ENCODE measurements at regions not wholly inside any gene's neighbourhood (a gene's known extent, or its start where the extent isn't known, plus 50 kb on each side); places are given as distances from the start of the nearest gene placed in this dataset.

DNA sequence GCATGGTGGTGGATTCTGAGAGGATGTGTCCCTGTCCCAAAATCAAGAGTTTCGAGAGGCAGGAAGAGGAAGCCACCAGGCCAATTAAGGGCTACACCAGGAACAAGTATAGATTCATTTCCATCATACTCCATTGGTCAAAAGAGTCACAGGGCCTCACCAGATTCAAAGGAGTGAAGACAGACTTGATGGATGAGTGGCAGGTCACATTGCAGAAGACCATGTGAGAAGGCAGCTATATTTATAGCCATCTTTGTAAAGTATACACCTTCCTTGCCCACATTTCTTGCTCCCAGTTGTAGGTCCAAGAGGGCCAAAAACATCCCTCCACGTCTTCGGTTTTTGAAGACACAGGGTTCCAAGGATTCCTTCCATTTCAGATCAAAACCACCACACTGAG is 406.0 kb downstream of the BCOR start:
- Histone ChIP-seq H3K9ac (ENCODE audit: low read depth, low read length) (no peak overlapping the region), H3K9me1 (ENCODE audit: insufficient read depth, low read length) (no peaks in the 10 kb centered on the region), H2BK120ac (ENCODE audit: low read depth, low read length) (no peak overlapping the region), H4K5ac (ENCODE audit: low read depth, low read length) (no peak overlapping the region), H3K4me2 (ENCODE audit: low read depth, low read length) (no peak overlapping the region), H3K4me3 (ENCODE audit: insufficient read depth, low read depth, low read length) (no peak overlapping the region), H3K4me1 (ENCODE audit: control insufficient read depth, insufficient read depth, low read length) (no peaks in the 10 kb centered on the region), H2BK5ac (ENCODE audit: low read depth, low read length, poor library complexity, severe bottlenecking) (no peak overlapping the region), H3K56ac (ENCODE audit: extremely low read depth, insufficient read depth, low read length) (no peak overlapping the region), H3K23ac (ENCODE audit: low read depth, low read length) (no peak overlapping the region), H2AFZ (replicated peaks; ENCODE audit: low read length, poor library complexity) (no peak overlapping the region), H3K79me1 (ENCODE audit: low read depth in 1 of 2, low read length in 2 of 2) (no peaks in the 10 kb centered on the region), H3K36me3 (ENCODE audit: control insufficient read depth, insufficient read depth, low read length) (no peaks in the 10 kb centered on the region), H4K8ac (ENCODE audit: low read depth in 2 of 2, low read length in 2 of 2) (no peak overlapping the region), H3K27ac (ENCODE audit: insufficient read depth, low read length) (no peak overlapping the region), H4K91ac (ENCODE audit: insufficient read depth, low read depth, low read length) (no peak overlapping the region), H2BK20ac (ENCODE audit: low read depth, low read length) (no peak overlapping the region), H3K4ac (ENCODE audit: low read depth, low read length) (no peak overlapping the region), H2BK15ac (ENCODE audit: low read depth, low read length) (no peak overlapping the region), H3K14ac (replicated peaks; ENCODE audit: low read depth, low read length) (no peak overlapping the region), H3K9me3 (ENCODE audit: control insufficient read depth, insufficient read depth, low read length) (peaks cover 5% of the 10 kb centered on the region; the same call in 1 of the 2 replicates), H2AK5ac (ENCODE audit: low read depth, low read length) (no peak overlapping the region), H3K18ac (ENCODE audit: low read depth, low read length) (no peak overlapping the region), H3K27me3 (ENCODE audit: control insufficient read depth, insufficient read depth, low read length) (peaks cover 33% of the 10 kb centered on the region), H2AK9ac (replicated peaks; ENCODE audit: low read depth, low read length, poor library complexity) (no peak overlapping the region), H4K20me1 (ENCODE audit: insufficient read depth, low read length) (no peaks in the 10 kb centered on the region)
- dilution Hi-C loops (cut with HindIII; ENCODE audit: low sequenced_read_pairs, unreplicated experiment) = no loop called here
- intact Hi-C loops (cut with micrococcal nuclease) = no loop called here
- POLR2A ChIA-PET (ENCODE audit: unreplicated experiment) = no interaction called here
- DNase-seq (no peak), ATAC-seq (ENCODE audit: low read depth) (no peak)
- CTCF ChIA-PET = no interaction called here
- TF ChIP-seq, protein P1, sequence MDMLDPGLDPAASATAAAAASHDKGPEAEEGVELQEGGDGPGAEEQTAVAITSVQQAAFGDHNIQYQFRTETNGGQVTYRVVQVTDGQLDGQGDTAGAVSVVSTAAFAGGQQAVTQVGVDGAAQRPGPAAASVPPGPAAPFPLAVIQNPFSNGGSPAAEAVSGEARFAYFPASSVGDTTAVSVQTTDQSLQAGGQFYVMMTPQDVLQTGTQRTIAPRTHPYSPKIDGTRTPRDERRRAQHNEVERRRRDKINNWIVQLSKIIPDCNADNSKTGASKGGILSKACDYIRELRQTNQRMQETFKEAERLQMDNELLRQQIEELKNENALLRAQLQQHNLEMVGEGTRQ (IDR thresholded peaks at IDR 0.05; ENCODE audit: low read depth, low read length) = no peak
- no peak for TF ChIP-seq NFE2L2 (IDR thresholded peaks at IDR 0.05; ENCODE audit: low read depth, low read length)
- TF ChIP-seq ELK1 (IDR thresholded peaks at IDR 0.05; ENCODE audit: borderline replicate concordance, low read depth, low read length) = no peak
- TF ChIP-seq MAFK (IDR thresholded peaks at IDR 0.05; ENCODE audit: low read depth, low read length) = no peak
- no peak for TF ChIP-seq MAZ (IDR thresholded peaks at IDR 0.05; ENCODE audit: borderline replicate concordance, low read depth, low read length)
- no peak for TF ChIP-seq CEBPB (IDR thresholded peaks at IDR 0.05; ENCODE audit: low read depth, low read length)
- TF ChIP-seq RCOR1 (IDR thresholded peaks at IDR 0.05; ENCODE audit: insufficient replicate concordance, low read length) = no peak
- WGBS, 2 experiments (ENCODE audit: extremely low coverage in 2 of 2, insufficient read length in 1 of 2) = no CpG with 5 or more reads among the region's 3 CpGs
- no TSS peak for BruUV-seq (replicated peaks)
- in situ Hi-C loops (cut with MboI; ENCODE audit: low sequenced_read_pairs) = no loop called here

All from IMR-90 (cell line).